H9 (cell line): ENCODE measurements at regions not wholly inside any gene's neighbourhood (a gene's known extent, or its start where the extent isn't known, plus 50 kb on each side); places are given as distances from the start of the nearest gene placed in this dataset.

Experiments
- DNase-seq: peaks from one replicate; pipeline ENCODE4 v3.0.0-alpha.2; 2017
- H2AFZ ChIP-seq: one replicate; pipeline ENCODE4 v1.6.1; 2013; ENCODE audit warnings: mild to moderate bottlenecking, low read length, control low read depth, moderate library complexity
- H2AK5ac ChIP-seq: 2 replicates; pipeline ENCODE4 v1.6.1; 2013; ENCODE audit warnings: low read length, control low read depth, mixed read lengths; ENCODE audit not compliant: insufficient read length
- H2BK120ac ChIP-seq: one replicate; pipeline ENCODE4 v1.6.1; 2013; ENCODE audit warnings: low read depth, mild to moderate bottlenecking, low read length, control low read depth, inconsistent platforms; ENCODE audit not compliant: poor library complexity, severe bottlenecking
- H2BK12ac ChIP-seq: 2 replicates; pipeline ENCODE4 v1.6.1; 2013; ENCODE audit warnings: low read length, control low read depth, mixed read lengths, low read depth; ENCODE audit not compliant: insufficient read length
- H2BK15ac ChIP-seq: 2 replicates; pipeline ENCODE4 v1.6.1; 2013; ENCODE audit warnings: low read depth, low read length, control low read depth
- H2BK20ac ChIP-seq: one replicate; pipeline ENCODE4 v1.6.1; 2013; ENCODE audit warnings: low read depth, mild to moderate bottlenecking, low read length, control low read depth, inconsistent platforms; ENCODE audit not compliant: poor library complexity, severe bottlenecking
- H2BK5ac ChIP-seq: 2 replicates; pipeline ENCODE4 v1.6.1; 2013; ENCODE audit warnings: low read length, control low read depth, mixed read lengths; ENCODE audit not compliant: insufficient read length
- H3K14ac ChIP-seq: 2 replicates; pipeline ENCODE4 v1.6.1; 2013; ENCODE audit warnings: low read length, control low read depth; ENCODE audit not compliant: insufficient read depth
- H3K18ac ChIP-seq: 2 replicates; pipeline ENCODE4 v1.6.1; 2013; ENCODE audit warnings: low read depth, mild to moderate bottlenecking, mixed read lengths, low read length, control low read depth; ENCODE audit not compliant: insufficient read length
- H3K23ac ChIP-seq: 2 replicates; pipeline ENCODE4 v1.6.1; 2013; ENCODE audit warnings: low read length, control low read depth, mixed read lengths, low read depth; ENCODE audit not compliant: insufficient read length
- H3K23me2 ChIP-seq: 2 replicates; pipeline ENCODE4 v1.6.1; 2013; ENCODE audit warnings: low read depth, mild to moderate bottlenecking, mixed read lengths, low read length, control low read depth; ENCODE audit not compliant: insufficient read length, poor library complexity, severe bottlenecking
- H3K27ac ChIP-seq: 2 replicates; pipeline ENCODE4 v1.5.1; 2013; ENCODE audit warnings: low read length, control low read depth, mixed read lengths, low read depth; ENCODE audit not compliant: insufficient read length
- H3K27me3 ChIP-seq: 2 replicates; pipeline ENCODE4 v1.6.1; 2013; ENCODE audit warnings: low read length, control low read depth, inconsistent platforms; ENCODE audit not compliant: insufficient read depth
- H3K4ac ChIP-seq: 2 replicates; pipeline ENCODE4 v1.6.1; 2013; ENCODE audit warnings: low read depth, mild to moderate bottlenecking, control low read depth, inconsistent platforms, low read length, moderate library complexity
- H3K4me1 ChIP-seq: 2 replicates; pipeline ENCODE4 v1.6.1; 2013; ENCODE audit warnings: low read length, control low read depth, inconsistent platforms; ENCODE audit not compliant: insufficient read depth
- H3K4me2 ChIP-seq: 2 replicates; pipeline ENCODE4 v1.6.1; 2013; ENCODE audit warnings: low read length, control low read depth, mixed read lengths; ENCODE audit not compliant: insufficient read length, insufficient read depth
- H3K56ac ChIP-seq: 2 replicates; pipeline ENCODE4 v1.6.1; 2013; ENCODE audit warnings: low read depth, mild to moderate bottlenecking, mixed read lengths, low read length, control low read depth; ENCODE audit not compliant: insufficient read length
- H3K79me1 ChIP-seq: 2 replicates; pipeline ENCODE4 v1.6.1; 2013; ENCODE audit warnings: low read depth, mild to moderate bottlenecking, moderate library complexity, low read length, control low read depth, inconsistent platforms; ENCODE audit not compliant: insufficient read depth, poor library complexity, severe bottlenecking
- H3K79me2 ChIP-seq: 2 replicates; pipeline ENCODE4 v1.6.1; 2013; ENCODE audit warnings: low read length, control low read depth, inconsistent platforms; ENCODE audit not compliant: insufficient read depth
- H3K9ac ChIP-seq: 2 replicates; pipeline ENCODE4 v1.6.1; 2013; ENCODE audit warnings: low read length, control low read depth, mixed read lengths; ENCODE audit not compliant: insufficient read length; ENCODE audit errors: extremely low read depth
- H3K9me3 ChIP-seq: one replicate; pipeline ENCODE4 v1.6.1; 2013; ENCODE audit warnings: low read depth, low read length, inconsistent platforms; ENCODE audit not compliant: control insufficient read depth
- H3T11ph ChIP-seq: one replicate; pipeline ENCODE4 v1.6.1; 2013; ENCODE audit warnings: mild to moderate bottlenecking, low read length, control low read depth, inconsistent platforms
- H4K20me1 ChIP-seq: one replicate; pipeline ENCODE4 v1.6.1; 2013; ENCODE audit not compliant: control insufficient read depth, insufficient read length, insufficient read depth
- H4K5ac ChIP-seq: 2 replicates; pipeline ENCODE4 v1.6.1; 2013; ENCODE audit warnings: low read depth, mild to moderate bottlenecking, mixed read lengths, low read length, control low read depth; ENCODE audit not compliant: insufficient read length
- H4K8ac ChIP-seq: replicated peaks from 2 replicates; pipeline ENCODE4 v1.6.1; 2013; ENCODE audit warnings: low read length, control low read depth, mixed read lengths, low read depth; ENCODE audit not compliant: insufficient read length
- H4K91ac ChIP-seq: 2 replicates; pipeline ENCODE4 v1.6.1; 2013; ENCODE audit warnings: low read depth, mild to moderate bottlenecking, moderate library complexity, mixed read lengths, low read length, control low read depth; ENCODE audit not compliant: insufficient read length
- H3K27ac Mint-ChIP-seq, 3 experiments: 2 replicates in 2 of 3; 3 replicates in 1 of 3; pipeline ENCODE4 v1.8.0; 2020 to 2021; ENCODE audit warnings: mixed read lengths in 3 of 3, mild to moderate bottlenecking in 1 of 3, moderate library complexity in 1 of 3
- H3K27me3 Mint-ChIP-seq: 2 replicates; pipeline ENCODE4 v1.8.0; 2021; ENCODE audit warnings: low read depth, mild to moderate bottlenecking, moderate library complexity, mixed read lengths
- H3K36me3 Mint-ChIP-seq, 3 experiments: 2 replicates in 2 of 3; 3 replicates in 1 of 3; pipeline ENCODE4 v1.8.0; 2020 to 2021; ENCODE audit warnings: low read depth in 3 of 3, mixed read lengths in 3 of 3; ENCODE audit not compliant: insufficient read depth in 1 of 3
- H3K4me1 Mint-ChIP-seq, 2 experiments: 2 replicates each; pipeline ENCODE4 v1.8.0; 2020; ENCODE audit warnings: mixed read lengths in 2 of 2
- H3K4me3 Mint-ChIP-seq, 2 experiments: 2 replicates in 1 of 2; 3 replicates in 1 of 2; pipeline ENCODE4 v1.8.0; 2020 to 2021; ENCODE audit warnings: mild to moderate bottlenecking in 2 of 2, mixed read lengths in 2 of 2, moderate library complexity in 1 of 2
- H3K9me3 Mint-ChIP-seq, 2 experiments: 2 replicates in 1 of 2; 3 replicates in 1 of 2; pipeline ENCODE4 v1.8.0; 2020; ENCODE audit warnings: mild to moderate bottlenecking in 2 of 2, mixed read lengths in 2 of 2, moderate library complexity in 1 of 2
- WGBS: extraction: QIAGEN DNeasy Blood & Tissue Kit; methylation state at CpG from one replicate; pipeline ENCODE4 v1.1.7; 2013; ENCODE audit warnings: missing lambda C conversion rate, low lambda C conversion rate, mixed read lengths; ENCODE audit not compliant: insufficient read length; ENCODE audit errors: extremely low coverage; 5-methylcytosine and 5-hydroxymethylcytosine counted together
- TF ChIP-seq, protein P1 (sequence below): fragments of 200-600 bp; sonication (generic); conservative IDR thresholded peaks from 3 replicates; pipeline ENCODE4 v1.8.0; 2021; ENCODE audit warnings: antibody characterized with exemption, mild to moderate bottlenecking

DNA sequence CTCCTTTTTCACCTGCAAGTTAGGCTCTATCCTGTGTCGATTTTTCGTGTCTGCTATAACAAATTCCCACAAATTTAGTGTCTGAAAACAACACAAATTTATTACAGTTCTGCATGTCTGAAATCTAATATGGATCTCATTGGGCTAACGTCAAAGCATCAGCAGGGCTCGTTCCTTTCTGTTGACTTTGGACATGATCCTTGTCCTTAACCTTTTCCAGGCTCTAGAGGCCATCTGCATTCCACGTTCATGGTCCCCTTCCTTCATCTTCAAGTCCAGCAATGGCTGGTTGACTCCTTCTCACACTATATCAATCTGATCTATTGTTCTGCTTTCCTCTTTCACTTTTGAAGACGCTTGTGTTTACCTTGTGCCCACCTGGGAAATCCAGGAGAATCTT is 165.7 kb upstream of the RARB start:
- Histone ChIP-seq H4K8ac (no peak overlapping the region), H3K14ac (no peak overlapping the region), H2AK5ac (no peak overlapping the region), H4K20me1 (no peaks in the 10 kb centered on the region), H4K91ac (no peak overlapping the region), H3K27me3 (no peaks in the 10 kb centered on the region), H3K79me2 (no peaks in the 10 kb centered on the region), H3K9me3 (no peaks in the 10 kb centered on the region), H2AFZ (no peak overlapping the region), H3T11ph (no peak overlapping the region), H2BK120ac (no peak overlapping the region), H2BK15ac (no peak overlapping the region), H4K5ac (no peak overlapping the region), H3K9ac (no peak overlapping the region), H3K56ac (no peak overlapping the region), H3K23ac (no peak overlapping the region), H3K18ac (no peak overlapping the region), H2BK12ac (no peak overlapping the region), H2BK5ac (no peak overlapping the region), H3K4me1 (no peaks in the 10 kb centered on the region), H3K4ac (no peak overlapping the region), H3K27ac (no peak overlapping the region), H3K79me1 (no peaks in the 10 kb centered on the region), H3K23me2 (no peaks in the 10 kb centered on the region), H3K4me2 (no peak overlapping the region), H2BK20ac (no peak overlapping the region)
- peaks cover 0 to 5% (median 0%) of the 10 kb centered on the region in 3 experiments; a peak in 2 of 7 replicates for H3K36me3 Mint-ChIP-seq
- peaks cover 4 to 10% of the 10 kb centered on the region in 2 experiments for H3K4me1 Mint-ChIP-seq
- DNase-seq: no peak
- peaks cover 0 to 3% of the 10 kb centered on the region in 2 experiments; a peak in 2 of 5 replicates for H3K9me3 Mint-ChIP-seq
- H3K4me3 Mint-ChIP-seq: no peak overlapping the region
- TF ChIP-seq, protein P1, sequence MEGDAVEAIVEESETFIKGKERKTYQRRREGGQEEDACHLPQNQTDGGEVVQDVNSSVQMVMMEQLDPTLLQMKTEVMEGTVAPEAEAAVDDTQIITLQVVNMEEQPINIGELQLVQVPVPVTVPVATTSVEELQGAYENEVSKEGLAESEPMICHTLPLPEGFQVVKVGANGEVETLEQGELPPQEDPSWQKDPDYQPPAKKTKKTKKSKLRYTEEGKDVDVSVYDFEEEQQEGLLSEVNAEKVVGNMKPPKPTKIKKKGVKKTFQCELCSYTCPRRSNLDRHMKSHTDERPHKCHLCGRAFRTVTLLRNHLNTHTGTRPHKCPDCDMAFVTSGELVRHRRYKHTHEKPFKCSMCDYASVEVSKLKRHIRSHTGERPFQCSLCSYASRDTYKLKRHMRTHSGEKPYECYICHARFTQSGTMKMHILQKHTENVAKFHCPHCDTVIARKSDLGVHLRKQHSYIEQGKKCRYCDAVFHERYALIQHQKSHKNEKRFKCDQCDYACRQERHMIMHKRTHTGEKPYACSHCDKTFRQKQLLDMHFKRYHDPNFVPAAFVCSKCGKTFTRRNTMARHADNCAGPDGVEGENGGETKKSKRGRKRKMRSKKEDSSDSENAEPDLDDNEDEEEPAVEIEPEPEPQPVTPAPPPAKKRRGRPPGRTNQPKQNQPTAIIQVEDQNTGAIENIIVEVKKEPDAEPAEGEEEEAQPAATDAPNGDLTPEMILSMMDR: no peak
- no peaks in the 10 kb centered on the region; the same call in 1 of the 2 replicates for H3K27me3 Mint-ChIP-seq
- no peak overlapping the region for H3K27ac Mint-ChIP-seq
- WGBS: no CpG with 5 or more reads among the region's 6 CpGs
